ENCODE measurements at regions not wholly inside any gene's neighbourhood (a gene's known extent, or its start where the extent isn't known, plus 50 kb on each side); places are given as distances from the start of the nearest gene placed in this dataset.

DNA sequence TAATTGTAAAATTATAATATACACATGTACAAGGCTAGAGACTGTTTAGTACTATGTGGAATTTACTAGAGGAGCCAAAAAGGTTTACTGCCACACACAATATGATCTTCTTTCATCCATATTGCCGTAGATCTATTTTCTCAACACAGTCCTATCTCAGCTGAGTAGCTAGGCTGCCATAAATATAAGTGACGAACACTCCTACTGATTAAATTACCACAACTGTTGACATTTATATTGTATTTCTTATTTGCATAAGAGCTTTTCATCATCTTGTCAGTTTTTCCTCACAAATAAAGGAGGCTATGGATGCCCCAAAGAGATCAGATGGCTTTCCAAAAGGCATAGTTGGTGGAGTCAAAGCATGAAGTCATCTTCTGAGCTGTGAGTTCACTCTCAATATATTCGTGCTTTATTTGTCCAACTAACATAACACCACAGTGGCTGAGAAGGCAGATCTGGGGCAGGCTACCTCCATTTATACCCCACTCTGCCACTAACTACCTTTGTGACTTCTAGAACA is 78.6 kb downstream of the CCDC59 start:
- DNase-seq (no peak), ATAC-seq (no peak)
- no peak overlapping the region for H3K27ac ChIP-seq
- intact Hi-C loops (cut with DNase I) = no loop called here
- no peak overlapping the region for H3K4me3 ChIP-seq
- no peaks in the 10 kb centered on the region for H3K27me3 ChIP-seq
- WGBS, 4 donors = 72 to 80% (median 74%) methylated on average over 3 of the region's 3 CpGs
- H3K9me3 ChIP-seq = peaks cover 0 to 4% (median 0%) of the 10 kb centered on the region in 12 donors
- no peaks in the 10 kb centered on the region for H3K36me3 ChIP-seq
- no peaks in the 10 kb centered on the region for H3K4me1 ChIP-seq
- no peak for TF ChIP-seq POLR2A (IDR thresholded peaks at IDR 0.05)
- TF ChIP-seq, protein P1, sequence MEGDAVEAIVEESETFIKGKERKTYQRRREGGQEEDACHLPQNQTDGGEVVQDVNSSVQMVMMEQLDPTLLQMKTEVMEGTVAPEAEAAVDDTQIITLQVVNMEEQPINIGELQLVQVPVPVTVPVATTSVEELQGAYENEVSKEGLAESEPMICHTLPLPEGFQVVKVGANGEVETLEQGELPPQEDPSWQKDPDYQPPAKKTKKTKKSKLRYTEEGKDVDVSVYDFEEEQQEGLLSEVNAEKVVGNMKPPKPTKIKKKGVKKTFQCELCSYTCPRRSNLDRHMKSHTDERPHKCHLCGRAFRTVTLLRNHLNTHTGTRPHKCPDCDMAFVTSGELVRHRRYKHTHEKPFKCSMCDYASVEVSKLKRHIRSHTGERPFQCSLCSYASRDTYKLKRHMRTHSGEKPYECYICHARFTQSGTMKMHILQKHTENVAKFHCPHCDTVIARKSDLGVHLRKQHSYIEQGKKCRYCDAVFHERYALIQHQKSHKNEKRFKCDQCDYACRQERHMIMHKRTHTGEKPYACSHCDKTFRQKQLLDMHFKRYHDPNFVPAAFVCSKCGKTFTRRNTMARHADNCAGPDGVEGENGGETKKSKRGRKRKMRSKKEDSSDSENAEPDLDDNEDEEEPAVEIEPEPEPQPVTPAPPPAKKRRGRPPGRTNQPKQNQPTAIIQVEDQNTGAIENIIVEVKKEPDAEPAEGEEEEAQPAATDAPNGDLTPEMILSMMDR (IDR thresholded peaks at IDR 0.05) = no peak

DNA sequence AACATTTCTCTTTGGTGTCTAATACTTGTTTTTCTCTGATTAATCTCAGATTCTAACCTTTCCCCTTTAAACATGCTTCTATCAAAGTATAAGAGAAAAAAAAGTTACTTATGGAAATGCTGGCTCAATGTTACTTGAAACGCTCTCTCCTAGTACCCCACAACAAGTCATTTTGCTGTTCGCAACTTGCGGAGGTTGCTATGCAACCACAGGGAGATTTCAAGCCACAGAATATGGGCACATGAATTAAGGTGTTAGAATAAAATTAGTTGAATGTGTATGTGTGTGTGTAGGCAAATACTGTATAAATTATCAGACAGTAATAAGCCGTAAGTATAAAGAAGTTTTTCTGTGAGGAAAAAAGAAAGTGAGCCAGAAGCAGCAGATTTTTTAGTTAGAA is 80.6 kb downstream of the CCDC59 start:
- Histone ChIP-seq H3K27ac (no peak overlapping the region), H3K4me1 (no peaks in the 10 kb centered on the region), H3K9me3 (peaks cover 0 to 4% (median 0%) of the 10 kb centered on the region in 12 donors), H3K4me3 (no peak overlapping the region), H3K36me3 (no peaks in the 10 kb centered on the region), H3K27me3 (no peaks in the 10 kb centered on the region)
- 84 to 93% (median 87%) methylated on average over 4 of the region's 4 CpGs for WGBS, 4 donors
- intact Hi-C loops (cut with DNase I) = no loop called here
- TF ChIP-seq POLR2A (IDR thresholded peaks at IDR 0.05) = no peak
- ATAC-seq = no peak
- no peak for DNase-seq

- Histone ChIP-seq H3K4me3 (no peak overlapping the region), H3K4me1 (no peaks in the 10 kb centered on the region), H3K27me3 (no peaks in the 10 kb centered on the region), H3K36me3 (no peaks in the 10 kb centered on the region), H3K9me3 (peaks cover 0 to 9% (median 0%) of the 10 kb centered on the region in 12 donors), H3K27ac (no peak overlapping the region)
- intact Hi-C loops (cut with DNase I) = no loop called here
- WGBS, 4 donors = 77 to 82% (median 80%) methylated on average over 4 of the region's 4 CpGs
- TF ChIP-seq, protein P1 (IDR thresholded peaks at IDR 0.05) = no peak
- TF ChIP-seq POLR2A (IDR thresholded peaks at IDR 0.05) = no peak
- ATAC-seq (no peak), DNase-seq (no peak)
Measured at GRCh38 chr12:82242729-82243128, 115.5 kb downstream of the CCDC59 start.

DNA sequence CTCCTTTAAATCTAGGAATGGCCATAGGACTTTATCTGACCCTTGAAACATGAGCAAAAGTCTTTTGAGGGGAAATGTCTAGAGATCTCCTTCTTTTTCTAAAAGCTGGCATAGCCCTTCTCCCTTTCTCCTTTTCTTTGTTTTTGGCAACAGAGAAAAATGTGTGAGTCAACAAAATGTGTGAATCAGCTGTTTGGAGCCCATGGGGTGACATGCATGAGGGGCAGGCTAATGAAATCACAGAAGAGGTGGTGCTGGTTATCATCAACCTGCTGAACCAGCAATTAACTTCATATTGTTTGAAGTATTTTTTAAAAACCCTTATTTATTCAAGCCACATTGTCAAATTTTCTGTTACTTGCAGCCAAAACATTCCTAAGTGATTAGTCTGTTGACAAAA is 132.3 kb downstream of the CCDC59 start:
- DNase-seq = no peak
- Histone ChIP-seq H3K4me3 (no peak overlapping the region), H3K36me3 (no peaks in the 10 kb centered on the region), H3K9me3 (peaks cover 0 to 4% (median 0%) of the 10 kb centered on the region in 12 donors), H3K27ac (no peak overlapping the region), H3K27me3 (no peaks in the 10 kb centered on the region), H3K4me1 (no peaks in the 10 kb centered on the region)
- intact Hi-C loops (cut with DNase I) = loop anchor here in 1 of 10 donors (10.0 kb wide), 1 partner anchor 61 kb away; no protein-coding TSS in a partner anchor
- no peak for ATAC-seq
- TF ChIP-seq POLR2A (IDR thresholded peaks at IDR 0.05) = no peak
- TF ChIP-seq, protein P1 (IDR thresholded peaks at IDR 0.05) = no peak

DNA sequence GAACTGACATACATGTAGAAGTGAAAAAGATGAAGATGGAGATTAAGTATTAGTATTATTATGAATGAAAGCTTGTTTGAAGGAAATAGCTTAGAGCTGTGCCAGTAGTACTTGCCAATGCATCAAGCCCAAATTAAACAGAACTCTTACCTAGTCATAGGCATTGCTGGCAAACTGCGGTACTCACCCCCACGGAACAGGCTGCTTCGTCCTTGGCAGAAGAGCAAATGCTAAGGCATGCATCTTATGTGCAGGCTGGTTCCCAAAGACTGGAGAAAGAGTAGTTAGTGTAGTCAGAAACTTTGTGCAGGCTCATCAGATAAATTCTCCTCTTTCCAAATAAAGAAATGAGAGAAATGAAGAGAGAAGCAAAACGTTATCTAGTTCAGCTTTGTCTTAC is 134.8 kb downstream of the CCDC59 start:
- Histone ChIP-seq H3K4me1 (no peaks in the 10 kb centered on the region), H3K36me3 (no peaks in the 10 kb centered on the region), H3K4me3 (no peak overlapping the region), H3K27me3 (no peaks in the 10 kb centered on the region), H3K9me3 (peaks cover 0 to 4% (median 0%) of the 10 kb centered on the region in 12 donors), H3K27ac (no peak overlapping the region)
- no peak for DNase-seq
- TF ChIP-seq, protein P1 (IDR thresholded peaks at IDR 0.05) = no peak
- no peak for TF ChIP-seq POLR2A (IDR thresholded peaks at IDR 0.05)
- ATAC-seq = no peak
- intact Hi-C loops (cut with DNase I) = loop anchor here in 1 of 10 donors (10.0 kb wide), 1 partner anchor 59 kb away; no protein-coding TSS in a partner anchor
- 79 to 88% (median 81%) methylated on average over 4 of the region's 4 CpGs for WGBS, 4 donors
